NCI-H2171 treated with DMSO at 0.1 percent for 48 hours (cell line): ENCODE measurements at regions not wholly inside any gene's neighbourhood (a gene's known extent, or its start where the extent isn't known, plus 50 kb on each side); places are given as distances from the start of the nearest gene placed in this dataset.
"Not testable (repeated sequence)": the region's sequence is repeated elsewhere in the genome, so short reads cannot be mapped to it uniquely, and the experiment has no call there.

Experiments used
- DNase-seq: peaks from one replicate; lab custom pipeline; 2025; lab: John Stamatoyannopoulos, UW

DNA sequence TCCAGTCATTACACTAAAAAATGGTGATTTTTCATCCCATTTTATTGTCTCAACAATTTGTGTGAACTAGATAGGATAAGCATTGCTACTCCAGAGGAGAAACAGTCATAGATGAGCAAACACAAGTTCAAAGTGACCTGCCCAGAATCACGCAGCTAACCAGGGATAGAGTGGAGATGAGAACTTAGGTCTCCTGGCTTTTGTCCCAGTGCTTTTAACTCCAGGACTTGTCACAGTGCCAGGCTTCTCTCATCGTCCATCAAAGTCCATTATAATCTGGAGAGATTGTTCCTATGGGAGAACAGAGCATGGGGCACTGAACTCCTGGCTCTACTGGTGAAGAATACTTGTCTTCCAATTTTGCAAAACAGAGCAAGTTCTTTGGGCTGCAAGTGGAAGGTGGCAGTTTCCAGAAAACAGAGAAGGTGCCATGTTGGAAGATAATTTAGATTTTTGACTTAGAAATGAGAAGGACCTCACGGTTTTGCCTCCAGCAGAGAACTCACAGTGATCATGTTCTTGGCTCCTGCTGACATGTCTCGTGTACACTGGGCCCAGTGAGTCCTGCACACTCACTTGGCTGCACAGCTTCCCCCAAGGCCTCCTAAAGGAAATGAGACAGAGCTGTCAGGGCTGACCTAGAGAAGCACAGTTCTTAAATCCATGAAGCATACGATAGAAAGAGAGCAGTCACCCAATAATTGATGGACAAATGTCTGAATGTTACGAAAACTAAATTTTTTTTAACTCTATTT lies 322.9 kb upstream of the NRP1 start:
- no peak for DNase-seq

DNA sequence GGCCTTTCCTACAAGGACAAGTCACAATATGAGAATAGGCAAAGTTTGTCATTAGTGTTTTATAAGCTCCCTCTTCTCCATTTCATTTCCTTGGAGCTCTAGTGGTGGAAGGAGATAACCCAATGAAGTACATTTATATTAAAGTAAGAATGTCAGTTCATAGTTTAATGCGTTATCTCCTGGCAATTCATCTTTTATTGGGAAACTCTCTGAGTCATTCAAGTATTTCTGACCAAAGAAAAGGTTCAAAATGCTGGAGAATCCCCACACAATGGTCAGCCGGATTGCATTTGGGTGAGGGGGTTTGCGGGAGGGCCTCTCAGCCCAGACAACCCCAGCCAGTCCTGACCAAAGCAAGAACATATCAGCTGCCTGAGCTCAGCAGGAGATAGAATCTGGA lies 321.5 kb upstream of the NRP1 start:
- no peak for DNase-seq

DNA sequence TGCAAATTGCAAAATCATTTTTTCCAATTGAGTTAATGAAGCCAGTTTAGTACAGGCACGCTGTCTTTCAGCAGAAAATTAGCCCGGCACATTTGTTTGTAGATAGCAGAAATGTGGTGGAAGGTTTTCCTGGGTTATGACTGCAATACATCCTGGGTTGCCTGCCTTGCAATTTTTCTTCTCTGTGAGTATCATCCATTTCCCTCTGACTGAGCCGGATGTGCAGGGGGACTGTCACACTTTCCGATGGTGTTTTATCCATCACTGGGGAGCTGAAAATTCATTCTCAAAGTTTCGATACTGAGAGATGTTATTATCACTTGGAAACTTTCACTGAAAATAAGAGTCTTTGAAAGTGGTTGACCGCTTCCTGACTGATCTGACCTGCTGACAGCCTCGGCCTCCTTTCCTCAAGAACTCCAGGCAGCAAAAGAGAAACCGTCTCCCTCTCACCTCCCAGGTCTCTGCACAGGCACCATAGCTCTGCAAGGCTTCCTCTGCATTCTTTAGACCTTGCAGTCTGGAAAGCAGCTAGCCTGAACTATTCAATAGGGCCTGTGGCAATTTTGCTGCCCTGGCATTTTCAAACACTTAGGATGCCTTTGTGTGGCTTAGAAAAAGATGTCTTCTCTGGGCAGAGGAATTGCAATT lies 320.8 kb upstream of the NRP1 start:
- DNase-seq, result no peak

DNA sequence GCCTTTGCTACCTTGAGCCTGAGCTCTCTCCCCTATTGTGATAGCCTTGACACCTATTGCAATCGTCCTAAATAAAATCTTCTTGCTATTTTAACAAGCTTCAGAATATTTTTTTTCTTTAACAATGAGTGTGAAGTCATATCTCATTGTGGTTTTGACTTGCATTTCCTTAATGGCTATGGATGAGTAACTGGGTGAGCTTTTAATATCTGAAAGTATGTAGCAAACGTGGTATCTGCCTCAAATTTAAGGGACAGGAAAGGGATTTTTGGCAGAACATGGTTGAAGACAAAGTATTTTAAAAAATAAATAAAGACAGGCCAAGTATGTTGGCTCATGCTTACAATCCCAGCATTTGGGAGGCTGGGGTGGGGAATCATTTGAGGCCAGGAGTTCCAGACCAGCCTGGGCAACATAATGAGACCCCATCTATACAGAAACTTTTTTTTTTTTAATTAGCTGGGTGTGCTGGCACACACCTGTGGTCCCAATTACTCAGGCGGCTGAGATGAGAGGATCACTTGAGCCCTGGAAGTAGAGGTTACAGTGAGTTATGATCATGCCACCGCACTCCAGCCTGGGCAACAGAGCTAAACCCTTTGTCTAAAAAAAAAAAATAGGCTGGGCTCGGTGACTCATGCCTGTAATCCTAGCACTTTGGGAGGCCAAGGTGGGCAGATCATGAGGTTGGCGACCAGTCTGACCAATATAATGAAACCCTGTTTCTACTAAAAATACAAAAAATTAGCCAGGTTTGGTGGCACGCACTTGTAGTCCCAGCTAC lies 319.3 kb upstream of the NRP1 start:
- no peak for DNase-seq

GRCh38 chr10:33652870-33653269 lies 318.4 kb upstream of the NRP1 start:
- no peak for DNase-seq

DNA sequence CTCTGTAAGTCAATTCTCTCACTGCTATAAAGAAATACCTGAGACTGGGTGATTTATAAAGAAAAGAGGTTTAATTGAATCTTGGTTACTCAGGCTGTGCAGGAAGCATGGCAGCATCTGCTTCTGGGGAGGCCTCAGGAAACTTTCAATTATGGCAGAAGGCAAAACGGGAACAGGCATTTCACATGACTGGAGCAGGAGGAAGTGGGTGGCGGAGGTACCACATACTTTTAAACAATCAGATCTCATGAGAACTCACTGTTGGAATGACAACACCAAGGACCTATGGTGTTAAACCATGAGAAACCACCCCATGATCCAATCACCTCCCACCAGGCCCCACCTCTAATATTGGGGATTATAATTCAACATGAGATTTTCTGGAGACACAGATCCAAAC lies 315.7 kb upstream of the NRP1 start:
- not testable (repeated sequence) for DNase-seq

GRCh38 chr10:33643042-33643441 lies 308.6 kb upstream of the NRP1 start:
- DNase-seq, result no peak

DNA sequence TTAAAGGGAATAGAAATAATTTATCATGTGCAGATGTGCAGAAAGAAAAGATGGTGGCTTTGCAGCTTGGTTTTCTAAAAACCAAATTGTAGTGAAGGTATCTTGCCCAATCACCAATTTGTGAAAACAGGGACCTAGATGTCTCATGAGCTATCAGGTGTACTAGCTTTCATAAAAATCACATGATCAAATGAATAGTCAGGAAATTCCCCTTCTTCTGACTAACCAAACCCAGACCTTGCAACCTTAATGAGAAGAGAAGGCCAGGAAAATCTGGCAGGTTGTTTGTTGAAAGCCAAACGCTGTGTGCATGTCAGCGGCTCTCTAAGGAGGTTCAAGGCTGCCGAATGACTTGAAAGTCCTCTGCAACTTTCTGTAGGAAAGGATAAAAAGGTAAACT lies 304.4 kb upstream of the NRP1 start:
- DNase-seq, result no peak

DNA sequence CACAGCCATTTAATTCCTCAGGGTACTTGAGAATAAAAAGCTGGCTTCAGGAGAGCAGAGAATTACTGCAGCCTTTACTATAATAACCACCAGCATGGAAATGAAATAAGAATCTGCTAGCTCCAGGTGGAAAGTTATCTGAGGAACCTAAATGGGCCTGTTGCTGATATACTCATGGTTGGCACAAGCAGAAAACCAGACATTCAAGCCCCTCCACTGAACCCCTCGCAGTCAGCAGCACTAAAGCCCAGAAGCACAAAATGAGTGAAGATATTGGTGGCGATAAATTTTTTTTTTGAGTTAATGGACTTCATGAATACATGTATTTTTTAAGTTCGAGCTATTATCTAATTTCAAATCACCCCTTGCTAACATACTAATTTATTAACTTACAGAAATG lies 303.9 kb upstream of the NRP1 start:
- no peak for DNase-seq

GRCh38 chr10:33635967-33636515 lies 301.6 kb upstream of the NRP1 start:
- no peak for DNase-seq

DNA sequence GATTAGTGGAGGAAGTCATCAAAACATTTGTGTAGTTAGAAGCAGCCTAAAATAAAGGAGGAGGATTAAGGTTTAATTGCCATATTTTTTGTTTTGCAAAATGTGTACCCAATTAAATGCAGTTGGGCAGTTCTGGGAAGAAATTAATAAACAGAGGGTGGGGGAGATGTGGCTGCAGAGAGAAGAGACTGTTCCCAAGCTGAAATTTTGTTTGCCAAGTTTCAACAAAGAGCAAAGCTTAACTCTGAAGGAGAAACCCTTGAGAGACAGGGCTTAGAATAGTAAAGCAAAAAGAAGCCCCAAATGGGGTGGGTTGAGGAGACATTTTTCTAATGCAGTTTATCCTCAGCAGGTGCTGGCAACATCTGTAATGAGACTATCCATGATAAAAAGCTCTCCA lies 298.0 kb upstream of the NRP1 start:
- DNase-seq, result no peak

GRCh38 chr10:33631991-33632390 lies 297.5 kb upstream of the NRP1 start:
- DNase-seq, result no peak

- no peak for DNase-seq
These were observed 296.3 kb upstream of the NRP1 start for GRCh38 chr10:33630761-33631160.

DNA sequence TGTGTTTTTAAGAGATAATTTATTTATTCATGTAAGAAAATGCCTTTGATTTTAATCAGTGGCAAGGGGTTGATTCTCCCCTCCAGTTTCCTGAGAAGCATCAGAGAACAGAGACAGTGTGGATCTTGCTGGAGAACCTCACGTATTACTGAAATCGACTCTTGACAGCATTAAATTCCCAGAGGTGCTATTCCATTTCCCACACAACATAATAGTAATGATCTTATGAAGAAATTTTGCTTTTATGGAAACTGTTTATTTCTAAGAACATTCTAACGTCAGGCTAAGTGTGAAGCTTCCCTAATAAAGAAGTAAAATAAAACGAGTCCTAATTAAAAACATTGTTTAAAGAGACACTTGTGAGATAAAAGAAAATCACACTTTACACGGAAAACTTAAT lies 293.1 kb upstream of the NRP1 start:
- no peak for DNase-seq

DNA sequence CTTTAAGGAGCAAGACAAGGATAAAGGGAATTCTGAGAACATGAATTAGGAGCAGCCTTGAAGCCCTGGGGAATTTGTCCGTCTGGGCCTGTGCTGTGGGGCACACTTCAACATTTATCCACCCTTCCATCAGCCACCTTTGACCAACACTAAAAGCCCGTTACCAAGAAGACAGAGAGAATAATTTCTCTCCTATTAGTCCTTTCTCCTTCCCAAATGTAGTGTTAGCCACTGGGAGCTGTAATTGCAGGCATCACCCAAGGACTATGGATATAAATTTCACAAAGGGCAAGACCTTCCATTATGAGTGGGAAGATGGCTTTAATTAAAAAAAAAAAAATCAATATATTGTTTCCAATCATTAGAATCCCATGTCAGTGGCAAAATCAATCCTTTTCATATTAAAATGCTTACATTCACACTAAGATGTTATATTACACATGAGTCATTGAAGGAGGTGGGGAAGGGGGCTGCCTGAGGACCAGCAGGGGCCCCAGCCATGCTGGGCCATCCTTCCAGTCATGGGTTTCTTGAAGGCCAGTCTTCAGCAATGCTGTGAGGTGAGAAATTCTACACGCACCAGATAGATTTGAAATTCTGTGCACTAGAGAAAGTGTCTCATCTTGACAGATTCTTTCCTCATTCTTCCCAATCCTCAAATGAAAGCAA lies 292.5 kb upstream of the NRP1 start:
- DNase-seq, result no peak

DNA sequence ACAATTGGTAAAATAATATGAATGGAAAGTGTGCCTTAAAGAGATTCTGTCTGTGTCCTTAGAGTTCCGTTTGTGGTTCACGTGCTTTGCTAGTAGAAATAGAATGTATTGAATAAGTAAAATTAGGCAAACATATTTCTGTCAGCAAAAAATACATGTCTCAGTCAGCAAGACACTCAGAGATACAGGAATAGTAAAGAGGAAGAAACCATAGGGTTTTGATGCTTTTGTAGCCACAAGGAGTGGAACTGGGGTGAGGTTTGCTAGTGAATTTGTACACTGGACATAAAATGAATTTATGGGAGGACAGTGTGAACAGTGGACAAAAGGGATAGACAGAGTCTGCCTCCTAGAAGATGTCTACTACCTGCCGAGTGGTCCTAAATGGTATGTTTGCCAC lies 289.2 kb upstream of the NRP1 start:
- DNase-seq, result no peak

DNA sequence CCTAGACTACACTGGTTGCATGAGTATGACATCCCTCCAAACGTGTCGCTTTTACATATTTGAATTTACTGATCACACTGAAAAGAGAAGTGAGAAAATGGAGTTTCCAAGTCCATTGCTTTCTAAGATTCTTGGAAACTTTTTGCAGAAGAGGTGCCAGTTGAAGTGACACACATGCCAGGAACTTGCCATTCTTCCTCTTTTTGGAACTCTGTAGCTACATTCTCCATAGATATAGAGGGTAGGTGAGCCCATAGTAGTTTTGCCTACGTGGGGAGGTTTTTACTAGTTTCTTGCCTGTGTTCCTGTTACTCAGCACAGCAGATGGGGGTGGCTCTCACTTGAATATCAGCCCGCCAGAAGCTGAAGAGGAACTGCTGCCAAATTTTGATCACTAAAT lies 286.6 kb upstream of the NRP1 start:
- no peak for DNase-seq

GRCh38 chr10:33618196-33618595 lies 283.7 kb upstream of the NRP1 start:
- DNase-seq, result no peak

DNA sequence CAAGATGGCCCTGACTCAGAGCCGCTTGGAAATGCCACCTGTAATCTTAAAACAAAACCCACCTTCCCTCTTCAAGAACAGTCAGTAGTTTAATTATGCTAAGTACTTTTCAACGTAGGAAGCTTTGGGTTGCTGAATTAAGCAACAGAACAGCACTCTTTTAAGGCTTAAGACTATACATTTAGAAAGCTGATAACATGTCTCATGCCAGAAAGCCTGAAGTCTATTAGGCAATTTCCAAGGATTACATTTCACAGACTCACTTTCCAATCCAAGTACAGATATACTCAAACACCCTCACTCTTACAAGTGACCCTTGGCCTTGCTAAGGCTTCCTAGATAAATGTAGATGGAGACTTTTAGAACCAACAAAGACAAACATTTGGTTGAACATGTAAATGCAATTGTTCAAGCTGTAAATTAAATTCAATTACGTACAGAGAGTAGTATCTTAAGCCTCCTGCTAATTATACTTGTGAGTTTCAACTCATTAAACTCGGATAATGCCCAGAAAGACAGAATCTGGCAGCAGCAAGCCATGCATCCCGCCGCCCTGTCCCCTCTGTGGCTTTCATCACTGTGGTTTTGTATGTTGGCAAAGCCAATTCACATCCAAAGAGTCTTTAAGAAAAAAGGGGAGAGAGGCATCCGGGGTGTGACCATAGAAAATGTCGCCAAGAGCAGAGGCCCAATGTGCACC lies 283.1 kb upstream of the NRP1 start:
- DNase-seq, result no peak

GRCh38 chr10:33616956-33617355 lies 282.5 kb upstream of the NRP1 start:
- DNase-seq, result no peak

- DNase-seq, result no peak
These were observed 278.1 kb upstream of the NRP1 start for GRCh38 chr10:33612551-33612950.

- no peak for DNase-seq
These were observed 277.6 kb upstream of the NRP1 start for GRCh38 chr10:33612116-33612515.
